Neural cell (in vitro differentiated cells): ENCODE measurements at regions not wholly inside any gene's neighbourhood (a gene's known extent, or its start where the extent isn't known, plus 50 kb on each side); places are given as distances from the start of the nearest gene placed in this dataset.
"Not testable (repeated sequence)": the region's sequence is repeated elsewhere in the genome, so short reads cannot be mapped to it uniquely, and the experiment has no call there.

Source experiments
- H2AFZ ChIP-seq: fragments of 200-600, 300-800 bp; sonication (generic), shearing (Covaris generic); 2 replicates; pipeline ENCODE4 v1.6.0; 2014; ENCODE audit warnings: low read depth, mild to moderate bottlenecking, antibody characterized with exemption, low read length, moderate library complexity
- H3F3A ChIP-seq: fragments of 200-600 bp; shearing (Covaris generic); 2 replicates; pipeline ENCODE4 v1.6.1; 2016; ENCODE audit warnings: mild to moderate bottlenecking, moderate library complexity, mixed read lengths, antibody characterized with exemption, low read length; ENCODE audit not compliant: insufficient read depth, poor library complexity, severe bottlenecking
- H3K27ac ChIP-seq: fragments of 200-600, 300-800 bp; sonication (generic), shearing (Covaris generic); 2 replicates; pipeline ENCODE4 v1.5.1; 2014; ENCODE audit warnings: mild to moderate bottlenecking, low read length, moderate library complexity
- H3K27me3 ChIP-seq: fragments of 300-800, 200-600 bp; sonication (generic), shearing (Covaris generic); 2 replicates; pipeline ENCODE4 v1.6.0; 2014; ENCODE audit warnings: mild to moderate bottlenecking, low read depth, low read length, moderate library complexity; ENCODE audit not compliant: insufficient read depth
- H3K36me3 ChIP-seq: fragments of 300-800, 200-600 bp; sonication (generic), shearing (Covaris generic); 2 replicates; pipeline ENCODE4 v1.5.1; 2014; ENCODE audit warnings: mild to moderate bottlenecking, antibody characterized with exemption, low read length, moderate library complexity; ENCODE audit not compliant: insufficient read depth
- H3K4me2 ChIP-seq: fragments of 300-800, 200-600 bp; sonication (generic), shearing (Covaris generic); 2 replicates; pipeline ENCODE4 v1.6.0; 2014; ENCODE audit warnings: mild to moderate bottlenecking, low read length
- H3K4me3 ChIP-seq: fragments of 300-800, 200-600 bp; sonication (generic), shearing (Covaris generic); 2 replicates; pipeline ENCODE4 v1.5.1; 2014; ENCODE audit warnings: mild to moderate bottlenecking, low read length, moderate library complexity
- H3K79me2 ChIP-seq: fragments of 200-600 bp; shearing (Covaris generic); replicated peaks from 2 replicates; pipeline ENCODE4 v1.6.0; 2014; ENCODE audit warnings: mild to moderate bottlenecking, low read length, moderate library complexity; ENCODE audit not compliant: insufficient read depth
- H3K9ac ChIP-seq: fragments of 300-800, 200-600 bp; sonication (generic), shearing (Covaris generic); 2 replicates; pipeline ENCODE4 v1.6.1; 2016; ENCODE audit warnings: mild to moderate bottlenecking, low read length, mixed read lengths
- H3K9me2 ChIP-seq: fragments of 200-600 bp; shearing (Covaris generic); 2 replicates; pipeline ENCODE4 v1.6.1; 2016; ENCODE audit warnings: mild to moderate bottlenecking, low read length, mixed read lengths; ENCODE audit not compliant: insufficient read depth
- H3K9me3 ChIP-seq: fragments of 200-600, 300-800 bp; sonication (generic), shearing (Covaris generic); 2 replicates; pipeline ENCODE4 v1.6.1; 2016; ENCODE audit warnings: mild to moderate bottlenecking, mixed run types, low read length, moderate library complexity, mixed read lengths
- H4K20me1 ChIP-seq: fragments of 200-600 bp; shearing (Covaris generic); 2 replicates; pipeline ENCODE4 v1.6.1; 2016; ENCODE audit warnings: mild to moderate bottlenecking, mixed run types; ENCODE audit not compliant: insufficient read depth
- CTCF ChIP-seq: fragments of 450-650 bp; IDR thresholded peaks from 2 replicates; pipeline ENCODE4 v1.5.1; 2014; ENCODE audit warnings: antibody characterized with exemption, mild to moderate bottlenecking, moderate library complexity; ENCODE audit not compliant: poor library complexity, severe bottlenecking
- EP300 ChIP-seq: fragments of 450-650 bp; conservative IDR thresholded peaks from 2 replicates; pipeline ENCODE4 v1.6.1; 2014; ENCODE audit warnings: antibody characterized with exemption, mild to moderate bottlenecking, moderate library complexity; ENCODE audit not compliant: poor library complexity, severe bottlenecking
- EZH2 ChIP-seq: fragments of 200-600, 300-800 bp; shearing (Covaris generic), sonication (generic); IDR thresholded peaks from 2 replicates; pipeline ENCODE4 v1.6.1; 2014; ENCODE audit warnings: antibody characterized with exemption, low read length, borderline replicate concordance, mild to moderate bottlenecking; ENCODE audit not compliant: insufficient read depth, poor library complexity, severe bottlenecking
- MXI1 ChIP-seq: fragments of 450-650 bp; conservative IDR thresholded peaks from 2 replicates; pipeline ENCODE4 v1.6.1; 2014; ENCODE audit warnings: antibody characterized with exemption, mild to moderate bottlenecking; ENCODE audit not compliant: poor library complexity, severe bottlenecking
- POLR2AphosphoS5 ChIP-seq: IDR thresholded peaks from 2 replicates; pipeline ENCODE4 v1.6.1; 2012
- RAD21 ChIP-seq: fragments of 450-650 bp; conservative IDR thresholded peaks from 2 replicates; pipeline ENCODE4 v1.6.1; 2014; ENCODE audit warnings: antibody characterized with exemption, mild to moderate bottlenecking, moderate library complexity
- REST ChIP-seq: IDR thresholded peaks from 2 replicates; pipeline ENCODE4 v1.6.1; 2012; ENCODE audit warnings: borderline replicate concordance
- SMC3 ChIP-seq: fragments of 450-650 bp; conservative IDR thresholded peaks from 2 replicates; pipeline ENCODE4 v1.6.1; 2014; ENCODE audit warnings: antibody characterized with exemption, mild to moderate bottlenecking, moderate library complexity; ENCODE audit not compliant: poor library complexity
- TAF1 ChIP-seq: IDR thresholded peaks from 2 replicates; pipeline ENCODE4 v1.6.1; 2012; ENCODE audit warnings: low read depth

- not testable (repeated sequence) for H3K9me2 ChIP-seq, H4K20me1 ChIP-seq, H2AFZ ChIP-seq, H3K9me3 ChIP-seq, H3F3A ChIP-seq, H3K4me2 ChIP-seq, H3K36me3 ChIP-seq, H3K27ac ChIP-seq, H3K9ac ChIP-seq, H3K79me2 ChIP-seq, H3K4me3 ChIP-seq, H3K27me3 ChIP-seq
Measured at GRCh38 chr5:28389727-28390126, 1351.3 kb upstream of the CDH9 start.

- H3K36me3 ChIP-seq, result no peaks in the 10 kb centered on the region
- no peak overlapping the region for H3K9ac ChIP-seq
- no peaks in the 10 kb centered on the region for H3K9me3 ChIP-seq
- no peaks in the 10 kb centered on the region for H3K9me2 ChIP-seq
- no peak overlapping the region for H3K4me2 ChIP-seq
- H3F3A ChIP-seq, result no peaks in the 10 kb centered on the region
- no peak for TF ChIP-seq SMC3
- no peak for TF ChIP-seq MXI1
- TF ChIP-seq REST, result no peak
- no peak for TF ChIP-seq RAD21
- no peak for TF ChIP-seq CTCF
- TF ChIP-seq EZH2, result no peak
- no peak for TF ChIP-seq EP300
- TF ChIP-seq POLR2AphosphoS5, result no peak
- no peak for TF ChIP-seq TAF1
- H2AFZ ChIP-seq, result no peak overlapping the region
- H4K20me1 ChIP-seq, result no peaks in the 10 kb centered on the region
- no peaks in the 10 kb centered on the region for H3K27me3 ChIP-seq
- H3K79me2 ChIP-seq, result no peaks in the 10 kb centered on the region
- no peak overlapping the region for H3K4me3 ChIP-seq
- H3K27ac ChIP-seq, result no peak overlapping the region
Measured at GRCh38 chr5:28388428-28388827, 1350.0 kb upstream of the CDH9 start.

- Histone ChIP-seq H3K9ac (no peak overlapping the region), H3K9me3 (no peaks in the 10 kb centered on the region), H3K9me2 (no peaks in the 10 kb centered on the region), H3K4me2 (no peak overlapping the region), H3K4me3 (no peak overlapping the region), H2AFZ (no peak overlapping the region), H3K27me3 (no peaks in the 10 kb centered on the region), H4K20me1 (no peaks in the 10 kb centered on the region), H3F3A (no peaks in the 10 kb centered on the region), H3K36me3 (no peaks in the 10 kb centered on the region), H3K79me2 (no peaks in the 10 kb centered on the region), H3K27ac (no peak overlapping the region)
- TF ChIP-seq MXI1 (no peak), TAF1 (no peak), CTCF (no peak), SMC3 (no peak), EP300 (no peak), POLR2AphosphoS5 (no peak), EZH2 (no peak), RAD21 (no peak), REST (no peak)
Measured at GRCh38 chr5:28386712-28387111, 1348.3 kb upstream of the CDH9 start.
